Bronchial epithelial cell (primary cell): ENCODE measurements at regions not wholly inside any gene's neighbourhood (a gene's known extent, or its start where the extent isn't known, plus 50 kb on each side); places are given as distances from the start of the nearest gene placed in this dataset.
A peak's percentile ranks its signal among the peaks of the same experiment; 100 is the strongest.

Experiments used
- DNase-seq: peaks from one replicate; pipeline ENCODE4 v3.0.0-alpha.2; 2010; ENCODE audit warnings: low read depth
- FAIRE-seq: peaks from 2 replicates; lab custom pipeline; 2011; peaks lifted over from hg19 to GRCh38; lab: Jason Lieb, UNC
- H3K27me3 ChIP-seq: 2 replicates; pipeline ENCODE4 v1.5.1; 2011; ENCODE audit warnings: low read length; ENCODE audit not compliant: control insufficient read depth, insufficient read depth
- H3K36me3 ChIP-seq: 2 replicates; pipeline ENCODE4 v1.5.1; 2011; ENCODE audit warnings: low read length; ENCODE audit not compliant: control insufficient read depth, insufficient read depth
- H3K4me3 ChIP-seq: 2 replicates; pipeline ENCODE4 v1.5.1; 2011; ENCODE audit warnings: mild to moderate bottlenecking, low read depth, low read length, control low read depth
- CTCF ChIP-seq: IDR thresholded peaks from 2 replicates; pipeline ENCODE4 v1.5.1; 2011; ENCODE audit warnings: mild to moderate bottlenecking, moderate library complexity, low read length, control low read depth, inconsistent platforms; ENCODE audit not compliant: insufficient read depth, severe bottlenecking

GRCh38 chr1:192448026-192448578 lies 127.5 kb upstream of the RGS1 start:
- Histone ChIP-seq H3K4me3 (no peak overlapping the region), H3K36me3 (no peaks in the 10 kb centered on the region), H3K27me3 (peaks cover 1% of the 10 kb centered on the region)
- no peak for FAIRE-seq
- no peak for DNase-seq
- TF ChIP-seq CTCF = no peak

GRCh38 chr1:192453360-192453992 lies 122.1 kb upstream of the RGS1 start:
- FAIRE-seq = no peak
- no peaks in the 10 kb centered on the region for H3K36me3 ChIP-seq

GRCh38 chr1:192459467-192459866 lies 116.1 kb upstream of the RGS1 start:
- no peak for DNase-seq
- no peak for TF ChIP-seq CTCF
- Histone ChIP-seq H3K4me3 (no peak overlapping the region), H3K36me3 (no peaks in the 10 kb centered on the region), H3K27me3 (no peaks in the 10 kb centered on the region)
- FAIRE-seq = no peak

More at GRCh38 chr1:192453360-192453992, 122.1 kb upstream of the RGS1 start:
- peaks cover 1% of the 10 kb centered on the region for H3K27me3 ChIP-seq
- no peak overlapping the region for H3K4me3 ChIP-seq
- no peak for DNase-seq
- TF ChIP-seq CTCF = no peak

- no peak for FAIRE-seq
These were observed 113.9 kb upstream of the RGS1 start for GRCh38 chr1:192461684-192462083.

GRCh38 chr1:192462616-192463015 lies 113.0 kb upstream of the RGS1 start:
- Histone ChIP-seq H3K36me3 (no peaks in the 10 kb centered on the region), H3K4me3 (no peak overlapping the region), H3K27me3 (no peaks in the 10 kb centered on the region)
- no peak for FAIRE-seq
- no peak for TF ChIP-seq CTCF
- no peak for DNase-seq

More at GRCh38 chr1:192461684-192462083, 113.9 kb upstream of the RGS1 start:
- Histone ChIP-seq H3K4me3 (no peak overlapping the region), H3K36me3 (no peaks in the 10 kb centered on the region), H3K27me3 (no peaks in the 10 kb centered on the region)
- no peak for TF ChIP-seq CTCF
- DNase-seq = peak; percentile 67
